ENCODE measurements at regions not wholly inside any gene's neighbourhood (a gene's known extent, or its start where the extent isn't known, plus 50 kb on each side); places are given as distances from the start of the nearest gene placed in this dataset.

GRCh38 chr1:242736611-242737010, 212.1 kb upstream of the PLD5 start:
- no peak for DNase-seq (ENCODE audit: low spot score in 2 of 2)
- no peak overlapping the region for H3K4me3 ChIP-seq (ENCODE audit: low read depth, poor library complexity, severe bottlenecking)
- intact Hi-C loops (cut with DNase I; ENCODE audit: low total_unique reads): no loop called here
- no peak for TF ChIP-seq CTCF (IDR thresholded peaks at IDR 0.05)
- no peak for TF ChIP-seq POLR2A (IDR thresholded peaks at IDR 0.05)
- WGBS, 2 donors: 71 to 82% methylated on average over 1 of the region's 1 CpG

DNA sequence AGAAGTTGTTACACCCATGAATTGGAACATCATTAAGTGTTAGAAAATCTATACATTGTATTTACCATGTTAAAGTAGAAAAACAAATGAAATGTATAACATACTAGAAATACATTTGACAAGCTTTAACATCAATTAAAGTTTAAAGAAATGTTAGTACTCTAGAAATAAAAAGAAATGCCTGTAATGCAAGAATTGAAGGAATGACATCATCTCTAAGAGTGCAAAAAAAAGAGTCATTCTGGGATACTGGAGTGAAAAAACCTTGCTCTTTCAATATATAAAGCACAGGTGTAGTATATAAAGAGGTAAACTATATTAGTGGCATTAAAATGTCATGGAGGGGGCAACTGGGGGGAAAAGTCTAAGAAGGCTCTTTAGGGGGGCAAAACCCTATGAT, 210.8 kb upstream of the PLD5 start:
- DNase-seq (ENCODE audit: low spot score in 2 of 2): no peak
- TF ChIP-seq POLR2A (IDR thresholded peaks at IDR 0.05) (no peak), CTCF (IDR thresholded peaks at IDR 0.05) (no peak)
- intact Hi-C loops (cut with DNase I; ENCODE audit: low total_unique reads): no loop called here
- H3K4me3 ChIP-seq (ENCODE audit: low read depth, poor library complexity, severe bottlenecking): no peak overlapping the region

GRCh38 chr1:242731446-242731845, 206.9 kb upstream of the PLD5 start:
- DNase-seq (ENCODE audit: low spot score in 2 of 2): no peak
- TF ChIP-seq CTCF (IDR thresholded peaks at IDR 0.05) (no peak), POLR2A (IDR thresholded peaks at IDR 0.05) (no peak)
- no peak overlapping the region for H3K4me3 ChIP-seq (ENCODE audit: low read depth, poor library complexity, severe bottlenecking)
- intact Hi-C loops (cut with DNase I; ENCODE audit: low total_unique reads): no loop called here

DNA sequence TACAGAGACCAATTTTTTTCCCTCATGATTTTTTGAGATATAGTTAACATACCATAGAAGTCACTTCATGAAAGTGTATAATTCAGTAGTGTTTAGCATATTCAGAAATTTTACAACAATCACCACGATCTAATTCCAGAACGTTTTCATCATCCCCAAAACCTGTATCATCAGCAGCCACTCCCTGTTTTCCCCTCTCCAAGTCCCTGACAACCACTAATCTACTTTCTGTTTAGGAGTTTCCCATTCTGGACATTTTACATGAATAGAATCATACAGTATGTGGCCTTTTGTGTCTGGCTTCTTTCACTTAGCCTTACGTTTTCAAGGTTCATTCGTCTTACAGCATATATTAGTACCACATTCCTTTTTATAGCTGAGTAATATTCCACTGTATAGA, 204.2 kb upstream of the PLD5 start:
- no peak overlapping the region for H3K4me3 ChIP-seq (ENCODE audit: low read depth, poor library complexity, severe bottlenecking)
- WGBS, 2 donors: 81 to 83% methylated on average over 4 of the region's 4 CpGs
- TF ChIP-seq CTCF (IDR thresholded peaks at IDR 0.05) (no peak), POLR2A (IDR thresholded peaks at IDR 0.05) (no peak)
- no peak for DNase-seq (ENCODE audit: low spot score in 2 of 2)
- intact Hi-C loops (cut with DNase I; ENCODE audit: low total_unique reads): no loop called here

- WGBS, 2 donors: 79 to 87% methylated on average over 9 of the region's 9 CpGs
- no peak overlapping the region for H3K4me3 ChIP-seq (ENCODE audit: low read depth, poor library complexity, severe bottlenecking)
- intact Hi-C loops (cut with DNase I; ENCODE audit: low total_unique reads): no loop called here
- TF ChIP-seq POLR2A (IDR thresholded peaks at IDR 0.05) (no peak), CTCF (IDR thresholded peaks at IDR 0.05) (no peak)
- no peak for DNase-seq (ENCODE audit: low spot score in 2 of 2)
Observed at GRCh38 chr1:242723044-242723716, 198.7 kb upstream of the PLD5 start.

- no peak overlapping the region for H3K4me3 ChIP-seq (ENCODE audit: low read depth, poor library complexity, severe bottlenecking)
- intact Hi-C loops (cut with DNase I; ENCODE audit: low total_unique reads): no loop called here
- TF ChIP-seq POLR2A (IDR thresholded peaks at IDR 0.05) (no peak), CTCF (IDR thresholded peaks at IDR 0.05) (no peak)
- WGBS, 2 donors: 81 to 83% methylated on average over 6 of the region's 6 CpGs
- DNase-seq (ENCODE audit: low spot score in 2 of 2): no peak
Observed at GRCh38 chr1:242718967-242719366, 194.5 kb upstream of the PLD5 start.
